HT1080 (cell line): ENCODE measurements at regions not wholly inside any gene's neighbourhood (a gene's known extent, or its start where the extent isn't known, plus 50 kb on each side); places are given as distances from the start of the nearest gene placed in this dataset.

Experiments
- DNase-seq: peaks from one replicate; pipeline ENCODE4 v3.0.0-alpha.2; 2015; ENCODE audit warnings: low read depth

GRCh38 chr1:106817575-106817974 lies 238.9 kb upstream of the PRMT6 start:
- no peak for DNase-seq

- DNase-seq: peak; percentile 28
Measured at GRCh38 chr1:106831511-106831910, 225.0 kb upstream of the PRMT6 start.

- DNase-seq: no peak
Measured at GRCh38 chr1:106836708-106837107, 219.8 kb upstream of the PRMT6 start.

GRCh38 chr1:106843518-106843917 lies 213.0 kb upstream of the PRMT6 start:
- no peak for DNase-seq

- no peak for DNase-seq
Measured at GRCh38 chr1:106846656-106847055, 209.8 kb upstream of the PRMT6 start.

GRCh38 chr1:106861110-106861509 lies 195.4 kb upstream of the PRMT6 start:
- no peak for DNase-seq

DNA sequence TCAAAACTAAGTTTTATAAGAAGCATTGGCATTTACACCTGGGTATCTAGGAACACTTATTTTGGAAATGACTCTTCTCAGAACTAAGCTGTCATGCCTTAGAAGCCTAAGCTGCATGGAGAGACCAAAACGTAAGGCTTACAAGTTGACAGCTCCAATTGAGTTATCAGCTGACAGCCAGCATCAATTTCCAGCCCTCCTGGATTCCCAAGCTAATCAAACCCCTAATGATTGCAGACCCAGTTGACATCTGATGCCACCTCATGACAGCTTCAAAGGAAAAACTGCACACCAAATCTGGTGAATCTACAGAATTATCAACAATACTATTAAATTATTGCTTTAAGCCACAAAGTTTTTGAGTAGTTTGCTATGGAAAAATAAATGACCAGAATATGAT lies 187.6 kb upstream of the PRMT6 start:
- DNase-seq: no peak

DNA sequence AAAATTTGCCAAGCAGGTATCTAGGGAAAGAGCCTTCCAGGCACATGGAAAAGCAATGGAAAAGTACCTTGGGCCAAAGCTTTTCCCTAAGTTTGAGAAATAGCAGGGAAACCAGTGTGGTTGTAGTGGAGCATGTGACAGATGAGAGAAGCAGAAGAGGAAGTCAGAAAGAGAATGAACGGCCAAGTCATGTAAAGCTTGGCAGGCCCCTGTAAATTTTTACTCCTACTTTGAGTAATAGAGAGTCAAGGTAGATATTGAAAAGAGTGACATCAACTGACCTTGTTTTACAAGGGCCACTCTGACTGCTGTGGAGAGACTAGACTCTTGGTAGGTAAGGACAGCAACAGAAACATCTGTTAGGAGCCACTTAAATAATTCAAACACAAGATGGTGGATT lies 180.9 kb upstream of the PRMT6 start:
- no peak for DNase-seq

DNA sequence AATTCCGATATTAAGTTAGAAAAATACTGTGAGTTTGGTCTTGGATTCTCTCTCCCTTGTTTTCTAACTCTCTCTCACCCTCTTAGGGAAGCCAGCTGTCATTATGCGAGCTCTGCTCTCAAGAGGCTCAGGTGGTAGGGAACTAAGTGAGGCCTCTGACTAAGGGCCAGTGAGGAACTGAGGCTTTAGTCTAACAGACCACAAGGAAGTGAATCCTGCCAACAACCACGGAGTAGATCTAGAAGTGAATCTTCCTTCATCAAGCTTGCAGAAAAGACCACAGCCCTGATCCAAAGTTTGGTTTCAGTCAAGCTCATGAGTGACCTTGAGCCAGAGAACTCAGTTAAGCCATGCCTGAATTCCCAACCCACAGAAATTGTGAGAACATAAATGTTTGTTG lies 180.1 kb upstream of the PRMT6 start:
- peak; percentile 45 for DNase-seq

GRCh38 chr1:106879538-106879937 lies 176.9 kb upstream of the PRMT6 start:
- no peak for DNase-seq

DNA sequence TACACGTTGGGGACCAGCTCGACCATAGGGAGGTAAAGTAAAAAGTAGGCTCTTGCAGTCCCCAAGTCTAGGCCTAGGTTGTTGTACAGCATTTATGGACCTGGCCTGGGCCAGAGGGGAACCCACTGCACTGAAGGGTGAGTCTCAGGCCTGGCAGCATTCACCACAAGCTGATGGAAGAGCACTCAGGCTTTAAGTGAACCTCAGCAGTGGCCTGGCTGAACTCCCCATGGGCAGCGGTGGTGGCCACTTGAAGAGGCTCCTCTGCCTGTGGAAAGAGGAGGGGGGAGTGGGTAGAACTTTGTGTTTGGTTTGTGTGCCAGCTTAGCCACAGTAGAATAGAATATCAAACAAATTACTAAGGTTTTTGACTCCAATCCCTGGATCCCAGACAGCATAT lies 176.2 kb upstream of the PRMT6 start:
- DNase-seq: no peak

GRCh38 chr1:106883208-106883607 lies 173.3 kb upstream of the PRMT6 start:
- DNase-seq: no peak

DNA sequence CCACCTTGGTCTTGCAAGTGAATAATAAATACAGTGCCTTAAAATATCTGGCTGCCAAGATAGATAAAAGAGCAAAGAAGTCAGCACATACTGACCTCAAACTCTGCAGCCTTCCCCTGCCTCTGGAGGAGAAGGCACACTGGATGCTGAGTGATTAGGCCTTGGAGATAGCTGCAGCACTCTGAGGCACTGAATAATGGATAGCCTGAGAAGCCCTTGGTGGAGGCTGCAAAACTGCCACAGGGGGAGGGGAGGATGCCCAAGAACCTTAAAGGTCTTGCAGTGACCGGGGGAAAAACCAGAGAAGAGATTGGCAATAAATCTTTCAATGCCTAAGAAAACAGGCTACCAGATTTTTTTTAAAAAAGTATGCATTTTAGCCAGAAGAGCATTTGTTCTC lies 167.4 kb upstream of the PRMT6 start:
- no peak for DNase-seq

- no peak for DNase-seq
Measured at GRCh38 chr1:106889583-106889982, 166.9 kb upstream of the PRMT6 start.

DNA sequence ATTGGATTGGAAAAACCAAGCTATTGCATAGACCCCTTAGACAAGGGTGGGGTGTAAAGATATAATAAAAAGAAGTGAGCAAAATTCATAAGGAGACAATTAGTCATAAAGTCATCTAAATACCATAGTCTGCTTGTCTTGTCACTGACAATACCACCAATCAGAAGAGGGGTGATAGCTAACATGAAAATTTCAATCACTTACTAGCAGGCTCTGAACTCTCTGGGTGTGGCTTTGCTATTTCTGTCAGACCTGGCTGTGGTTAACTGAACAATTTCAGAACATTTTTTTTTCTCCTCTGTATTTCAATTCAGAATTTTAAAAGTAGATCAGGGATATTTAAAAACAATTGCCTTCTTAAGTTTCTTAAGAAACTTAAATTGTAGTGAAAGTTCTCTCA lies 158.5 kb upstream of the PRMT6 start:
- no peak for DNase-seq

DNA sequence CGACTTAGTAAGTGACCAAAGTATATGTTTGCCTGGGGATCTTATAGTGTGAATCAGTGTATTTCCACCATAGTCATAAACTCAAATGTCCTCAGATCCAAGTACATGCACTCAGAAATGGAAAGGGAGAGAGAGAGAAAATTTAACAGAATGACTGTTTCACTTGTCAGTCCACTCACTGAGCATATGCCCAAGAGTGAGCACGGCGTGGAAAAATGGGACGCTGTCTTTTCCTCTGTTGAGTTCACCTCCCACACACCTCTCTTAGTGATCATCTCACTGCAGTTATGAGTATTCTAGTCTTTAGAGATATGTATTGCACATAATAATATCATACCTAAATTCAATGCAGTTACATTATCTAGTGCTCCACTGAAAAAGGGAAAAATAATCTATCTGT lies 156.8 kb upstream of the PRMT6 start:
- no peak for DNase-seq

DNA sequence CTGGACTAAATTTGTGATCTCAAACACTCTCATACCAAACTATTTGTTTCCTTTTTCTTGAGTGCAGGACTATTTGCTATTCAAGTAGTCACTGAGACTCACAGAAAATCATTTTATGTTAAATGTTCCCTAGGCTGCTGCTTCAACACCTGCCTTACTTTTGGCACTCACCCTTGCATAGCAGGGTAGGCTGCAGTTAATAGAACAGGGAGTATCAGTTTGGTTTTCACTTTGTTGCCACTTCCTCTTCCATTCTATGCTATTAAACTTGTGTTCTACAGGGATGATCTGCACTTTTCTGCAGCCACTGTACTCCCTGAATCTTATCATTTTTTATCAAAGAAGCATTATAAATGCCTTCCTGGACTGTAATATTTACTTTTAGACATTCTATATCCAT lies 148.7 kb upstream of the PRMT6 start:
- DNase-seq: no peak

DNA sequence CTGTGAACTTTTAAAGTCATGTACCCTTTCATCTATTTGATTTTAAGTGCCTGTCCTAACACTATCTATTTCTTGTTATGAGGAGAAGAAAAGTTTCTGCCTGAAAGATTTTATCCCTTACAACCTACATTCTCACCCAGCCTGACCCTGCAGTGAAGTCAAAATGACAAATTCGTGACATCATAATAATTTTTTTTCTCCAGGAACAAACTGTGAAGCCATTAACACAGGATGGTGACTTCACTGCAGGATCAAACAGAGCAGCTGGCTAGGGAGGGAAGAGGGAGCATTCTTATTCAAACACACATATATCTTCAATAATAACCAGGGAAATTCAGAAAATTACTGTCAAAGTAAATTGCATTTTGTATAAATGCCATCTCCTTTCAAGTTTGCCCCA lies 147.8 kb upstream of the PRMT6 start:
- no peak for DNase-seq

- DNase-seq: peak; percentile 47
Measured at GRCh38 chr1:106910798-106911197, 145.7 kb upstream of the PRMT6 start.

GRCh38 chr1:106912131-106912530 lies 144.3 kb upstream of the PRMT6 start:
- peak; percentile 27 for DNase-seq

- DNase-seq: peak; percentile 36
Measured at GRCh38 chr1:106921186-106921585, 135.3 kb upstream of the PRMT6 start.

DNA sequence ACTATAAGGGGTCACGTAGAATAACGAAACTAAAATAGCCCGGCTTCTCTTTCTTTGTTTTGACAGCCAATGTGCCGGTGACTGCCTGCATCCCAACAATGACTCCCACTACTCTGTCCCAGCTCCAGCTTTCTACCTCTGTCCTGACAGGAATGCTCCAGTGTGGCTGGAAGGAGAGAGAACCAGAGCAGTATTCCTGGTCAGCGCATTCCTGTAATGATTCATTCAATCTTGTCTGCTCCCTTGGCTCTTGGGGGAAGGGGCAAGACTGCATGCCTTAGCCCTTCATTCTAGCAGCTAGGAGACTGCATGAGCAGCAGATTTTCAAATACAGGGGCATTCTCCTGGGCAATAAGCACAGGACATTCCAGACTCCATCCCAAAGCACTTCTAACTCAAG lies 132.1 kb upstream of the PRMT6 start:
- DNase-seq: peak; percentile 68

DNA sequence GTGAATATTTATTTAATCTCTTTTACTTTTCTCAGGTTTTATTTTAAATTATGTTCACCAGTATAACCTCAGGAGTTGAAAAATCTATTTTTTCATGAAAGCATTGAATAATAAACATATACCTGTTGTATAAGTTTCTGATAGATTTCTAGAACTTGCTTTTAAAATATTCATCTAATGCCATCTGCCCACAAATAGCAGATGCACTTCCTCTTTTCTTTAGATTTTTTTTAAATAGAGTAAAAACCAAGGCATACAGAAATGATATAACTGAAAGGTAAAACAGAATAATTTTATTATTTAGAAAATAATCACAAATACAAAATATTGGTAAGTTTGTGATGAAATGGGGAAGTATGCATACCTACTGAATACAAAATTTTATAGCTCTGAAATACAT lies 130.7 kb upstream of the PRMT6 start:
- DNase-seq: no peak

DNA sequence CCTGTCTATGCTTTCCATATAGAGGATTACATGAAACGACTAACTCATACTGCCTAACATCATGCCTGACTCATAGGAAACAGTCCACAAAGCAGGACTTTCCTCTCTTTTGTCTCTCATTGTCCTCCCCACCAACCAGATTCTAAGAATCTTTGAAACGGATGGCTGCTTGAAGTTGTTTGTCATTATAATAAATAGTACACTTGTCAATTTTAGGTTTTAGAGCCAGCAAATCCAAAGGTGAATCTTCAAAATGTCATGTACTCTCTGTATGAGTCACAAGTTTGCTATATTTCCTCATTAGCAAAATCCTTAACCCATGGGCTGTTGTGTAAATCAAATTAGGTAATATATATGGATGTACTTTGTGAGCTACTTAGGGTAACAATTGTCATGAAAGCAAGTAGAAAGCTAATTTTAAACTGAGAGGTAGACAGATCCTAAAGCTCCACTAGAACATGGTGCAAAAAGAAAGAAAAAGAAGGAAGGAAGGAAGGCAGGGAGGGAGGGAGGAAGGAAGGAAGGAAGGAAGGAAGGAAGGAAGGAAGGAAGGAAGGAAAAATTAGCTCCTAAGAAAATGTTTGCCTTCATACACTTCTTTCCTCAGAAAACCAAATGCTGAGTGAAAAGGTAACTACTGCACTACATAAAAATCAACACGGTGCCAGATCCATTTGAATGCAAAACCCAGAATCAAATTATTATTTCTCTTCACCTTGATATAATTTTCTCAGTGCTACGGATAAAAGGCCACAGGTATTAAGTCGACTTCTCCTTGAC lies 129.5 kb upstream of the PRMT6 start:
- DNase-seq: peak; percentile 58
